Stomach (tissue), 4 donors: ENCODE measurements at regions not wholly inside any gene's neighbourhood (a gene's known extent, or its start where the extent isn't known, plus 50 kb on each side); places are given as distances from the start of the nearest gene placed in this dataset.

Source experiments
- POLR2A ChIP-seq, 4 donors: fragments of 450-650 bp; IDR thresholded peaks; one replicate each; pipeline ENCODE4 v1.6.1; 2016; ENCODE audit warnings: antibody characterized with exemption in 4 of 4, control low read depth in 2 of 4, mild to moderate bottlenecking in 1 of 4, moderate library complexity in 1 of 4
- POLR2AphosphoS5 ChIP-seq, 3 donors: sonication (generic); formaldehyde crosslinking; IDR thresholded peaks; one replicate each; pipeline ENCODE4 v1.6.1; 2016; ENCODE audit warnings: antibody characterized with exemption in 3 of 3
- TF ChIP-seq, protein P1 (sequence below), 7 experiments: fragments of 450-650 bp in 4 of 7; fragments of 200-600 bp in 3 of 7; sonication (generic) in 3 of 7; IDR thresholded peaks; one replicate each; pipeline ENCODE4 v1.5.1; 2016 to 2019; ENCODE audit warnings: antibody characterized with exemption in 7 of 7, control low read depth in 2 of 7, mild to moderate bottlenecking in 1 of 7

DNA sequence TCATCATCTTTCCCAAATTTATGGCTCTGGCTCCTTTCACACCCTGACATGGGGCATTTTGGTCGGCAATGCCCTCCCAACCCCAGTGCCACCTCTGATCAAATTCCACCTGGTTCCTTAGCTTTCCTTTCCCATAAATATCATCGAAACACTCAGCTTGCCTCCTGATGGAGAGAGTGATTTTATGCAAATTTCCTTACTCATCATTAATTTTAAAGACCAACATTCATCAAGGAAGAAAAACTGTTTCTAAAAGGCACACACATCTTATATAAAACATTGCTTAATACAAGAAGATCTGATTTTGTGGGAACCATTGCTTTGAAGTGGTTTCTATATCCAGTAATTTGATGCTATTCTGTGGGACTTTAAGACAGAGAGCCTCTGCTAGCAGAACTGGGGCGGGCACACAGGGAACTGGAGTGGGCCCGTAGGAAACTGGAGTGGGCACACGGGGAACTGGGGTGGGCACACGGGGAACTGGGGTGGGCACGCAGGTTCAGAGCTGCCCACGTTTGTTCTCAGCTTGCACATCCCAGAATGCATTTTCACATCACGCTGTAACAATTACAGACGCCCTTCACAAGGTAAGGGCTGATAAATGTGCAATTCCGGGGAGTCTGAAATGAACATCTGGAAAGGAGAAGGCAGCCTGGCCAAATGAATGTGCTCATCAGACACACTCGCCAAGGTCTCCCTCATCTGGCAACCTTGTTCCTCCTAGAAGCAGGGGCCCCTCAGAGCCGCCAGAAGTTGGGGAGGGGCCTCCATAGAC lies 174.2 kb downstream of the RTP5 start:
- TF ChIP-seq, protein P1, sequence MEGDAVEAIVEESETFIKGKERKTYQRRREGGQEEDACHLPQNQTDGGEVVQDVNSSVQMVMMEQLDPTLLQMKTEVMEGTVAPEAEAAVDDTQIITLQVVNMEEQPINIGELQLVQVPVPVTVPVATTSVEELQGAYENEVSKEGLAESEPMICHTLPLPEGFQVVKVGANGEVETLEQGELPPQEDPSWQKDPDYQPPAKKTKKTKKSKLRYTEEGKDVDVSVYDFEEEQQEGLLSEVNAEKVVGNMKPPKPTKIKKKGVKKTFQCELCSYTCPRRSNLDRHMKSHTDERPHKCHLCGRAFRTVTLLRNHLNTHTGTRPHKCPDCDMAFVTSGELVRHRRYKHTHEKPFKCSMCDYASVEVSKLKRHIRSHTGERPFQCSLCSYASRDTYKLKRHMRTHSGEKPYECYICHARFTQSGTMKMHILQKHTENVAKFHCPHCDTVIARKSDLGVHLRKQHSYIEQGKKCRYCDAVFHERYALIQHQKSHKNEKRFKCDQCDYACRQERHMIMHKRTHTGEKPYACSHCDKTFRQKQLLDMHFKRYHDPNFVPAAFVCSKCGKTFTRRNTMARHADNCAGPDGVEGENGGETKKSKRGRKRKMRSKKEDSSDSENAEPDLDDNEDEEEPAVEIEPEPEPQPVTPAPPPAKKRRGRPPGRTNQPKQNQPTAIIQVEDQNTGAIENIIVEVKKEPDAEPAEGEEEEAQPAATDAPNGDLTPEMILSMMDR (IDR thresholded peaks at IDR 0.05): no peak
- TF ChIP-seq POLR2A (IDR thresholded peaks at IDR 0.05) (no peak), POLR2AphosphoS5 (IDR thresholded peaks at IDR 0.05) (no peak)
